GM12878 (cell line): ENCODE measurements at regions not wholly inside any gene's neighbourhood (a gene's known extent, or its start where the extent isn't known, plus 50 kb on each side); places are given as distances from the start of the nearest gene placed in this dataset.

Experiments used
- ATAC-seq: fragments of 200-7000 bp; cut with Tn5 transposase; 3 replicates; pipeline ENCODE4 v1.9.1; 2020; ENCODE audit warnings: mild to moderate bottlenecking, moderate library complexity
- BruUV-seq: library from RNA; stranded (reverse); fragments of 400-500 nt; replicated peaks from 2 replicates; lab custom pipeline; 2021; lab: Mats Ljungman, UMichigan
- CTCF ChIA-PET: fragments of 300-600 bp; sonication (Branson Sonifier 250); formaldehyde crosslinking; extraction: SDS; loops from one replicate; lab custom pipeline; 2021; ENCODE audit warnings: inconsistent platforms; lab: Yijun Ruan, JAX
- POLR2A ChIA-PET: fragments of 350-600 bp; formaldehyde crosslinking; extraction: SDS; loops from one replicate; lab custom pipeline; 2021; ENCODE audit warnings: inconsistent platforms; lab: Charles Lee
- RAD21 ChIA-PET: fragments of 300-600 bp; sonication (Branson Sonifier 250); formaldehyde crosslinking; loops from one replicate; lab custom pipeline; 2023; ENCODE audit warnings: antibody characterized with exemption; ENCODE audit not compliant: unreplicated experiment; lab: Charles Lee
- SMC1A ChIA-PET: fragments of 300-600 bp; sonication (Branson Sonifier 250); formaldehyde crosslinking; loops from one replicate; lab custom pipeline; 2023; ENCODE audit not compliant: unreplicated experiment, uncharacterized antibody; lab: Charles Lee
- DNase-seq: peaks from one replicate; pipeline ENCODE4 v3.0.0-alpha.2; 2011; ENCODE audit warnings: low read depth, low spot score
- FAIRE-seq: peaks from 3 replicates; lab custom pipeline; 2011; peaks lifted over from hg19 to GRCh38; lab: Jason Lieb, UNC
- H2AFZ ChIP-seq: 2 replicates; pipeline ENCODE4 v1.6.0; 2011; ENCODE audit warnings: low read depth, low read length, control low read depth; ENCODE audit not compliant: control insufficient read depth
- H3K27ac ChIP-seq: 2 replicates; pipeline ENCODE4 v1.5.1; 2011; ENCODE audit warnings: control low read depth; ENCODE audit not compliant: control insufficient read depth, insufficient read depth
- H3K27me3 ChIP-seq, 2 experiments: replicated peaks in 1 of 2; 2 replicates each; pipeline versions ENCODE4 v1.6.0 to v1.6.1; 2011; ENCODE audit warnings: low read length in 1 of 2; ENCODE audit not compliant: control insufficient read depth in 2 of 2, insufficient read depth in 2 of 2
- H3K36me3 ChIP-seq, 2 experiments: 2 replicates each; pipeline ENCODE4 v1.5.1; 2011; ENCODE audit warnings: low read length in 1 of 2; ENCODE audit not compliant: control insufficient read depth in 2 of 2, insufficient read depth in 2 of 2
- H3K4me1 ChIP-seq: 2 replicates; pipeline ENCODE4 v1.6.1; 2011; ENCODE audit warnings: mild to moderate bottlenecking, low read length, moderate library complexity, mixed read lengths; ENCODE audit not compliant: control insufficient read depth, insufficient read depth
- H3K4me2 ChIP-seq: 2 replicates; pipeline ENCODE4 v1.6.0; 2011; ENCODE audit warnings: control low read depth; ENCODE audit not compliant: control insufficient read depth, insufficient read depth
- H3K4me3 ChIP-seq: fragments of 200-600 bp; sonication (generic); 2 replicates; pipeline ENCODE4 v1.5.1; 2016
- H3K79me2 ChIP-seq: 2 replicates; pipeline ENCODE4 v1.6.0; 2011; ENCODE audit warnings: low read length; ENCODE audit not compliant: control insufficient read depth, insufficient read depth
- H3K9ac ChIP-seq: 2 replicates; pipeline ENCODE4 v1.8.0; 2011; ENCODE audit warnings: low read length, control low read depth, mixed read lengths; ENCODE audit not compliant: control insufficient read depth, insufficient read depth
- H3K9me3 ChIP-seq: replicated peaks from 3 replicates; pipeline ENCODE4 v1.5.1; 2011; ENCODE audit warnings: mild to moderate bottlenecking, low read length; ENCODE audit not compliant: control insufficient read depth, insufficient read depth
- H4K20me1 ChIP-seq: 2 replicates; pipeline ENCODE4 v1.6.0; 2011; ENCODE audit not compliant: control insufficient read depth, insufficient read depth
- BACH1 ChIP-seq: fragments of 450-650 bp; IDR thresholded peaks from 2 replicates; pipeline ENCODE4 v1.6.1; 2017; ENCODE audit warnings: mild to moderate bottlenecking, borderline replicate concordance
- FOXK2 ChIP-seq: fragments of 450-650 bp; IDR thresholded peaks from 2 replicates; pipeline ENCODE4 v1.6.1; 2017; ENCODE audit warnings: mild to moderate bottlenecking, moderate library complexity
- MTA2 ChIP-seq: fragments of 450-650 bp; IDR thresholded peaks from 2 replicates; pipeline ENCODE4 v1.6.1; 2016; ENCODE audit warnings: low read depth, mild to moderate bottlenecking, moderate library complexity
- NFYA ChIP-seq: IDR thresholded peaks from 2 replicates; pipeline ENCODE4 v1.6.1; 2011; ENCODE audit warnings: low read depth, mild to moderate bottlenecking, low read length, improper control_type of control experiment, borderline replicate concordance
- NFYB ChIP-seq: IDR thresholded peaks from 2 replicates; pipeline ENCODE4 v1.6.1; 2011; ENCODE audit warnings: low read depth, mild to moderate bottlenecking, low read length, improper control_type of control experiment, moderate library complexity; ENCODE audit not compliant: insufficient read depth
- NR2C1 ChIP-seq: fragments of 450-650 bp; IDR thresholded peaks from 2 replicates; pipeline ENCODE4 v1.6.1; 2017; ENCODE audit warnings: antibody characterized with exemption, mild to moderate bottlenecking, moderate library complexity
- NR2F1 ChIP-seq: fragments of 450-650 bp; conservative IDR thresholded peaks from 2 replicates; pipeline ENCODE4 v1.6.1; 2017; ENCODE audit warnings: mild to moderate bottlenecking
- SRF ChIP-seq, 2 experiments: IDR thresholded peaks; 2 replicates each; pipeline ENCODE4 v1.6.1; 2011; ENCODE audit warnings: low read depth in 2 of 2, low read length in 2 of 2, mild to moderate bottlenecking in 1 of 2, moderate library complexity in 1 of 2
- TBL1XR1 ChIP-seq: IDR thresholded peaks from 2 replicates; pipeline ENCODE4 v1.6.1; 2012; ENCODE audit warnings: low read depth, low read length, improper control_type of control experiment
- TCF7 ChIP-seq: IDR thresholded peaks from 2 replicates; pipeline ENCODE4 v1.6.1; 2014; ENCODE audit warnings: antibody characterized with exemption, borderline replicate concordance
- YY1 ChIP-seq: IDR thresholded peaks from 2 replicates; pipeline ENCODE4 v1.6.1; 2011; ENCODE audit warnings: low read depth, mild to moderate bottlenecking, low read length
- ZNF622 ChIP-seq: fragments of 450-650 bp; IDR thresholded peaks from 2 replicates; pipeline ENCODE4 v1.6.1; 2017; ENCODE audit warnings: mild to moderate bottlenecking, inconsistent platforms
- ZSCAN29 ChIP-seq: fragments of 450-650 bp; IDR thresholded peaks from 2 replicates; pipeline ENCODE4 v1.6.1; 2017; ENCODE audit warnings: mild to moderate bottlenecking, moderate library complexity
- WGBS: methylation state at CpG from one replicate; pipeline ENCODE4 v1.1.6; 2016; ENCODE audit warnings: low lambda C conversion rate; ENCODE audit not compliant: insufficient replicate concordance, insufficient coverage; ENCODE audit errors: missing lambda C conversion rate; 5-methylcytosine and 5-hydroxymethylcytosine counted together
- in situ Hi-C: fragments of 300-500 bp; cut with MboI; formaldehyde crosslinking; loops from 9 replicates; pipeline ENCODE4 v1.14.3; 2018; ENCODE audit warnings: mixed read lengths
- intact Hi-C: fragments of 100-400 bp; cut with micrococcal nuclease; formaldehyde crosslinking; loops from one replicate; pipeline ENCODE4 v1.14.2; 2022; ENCODE audit not compliant: unreplicated experiment
- TF ChIP-seq, protein P1 (sequence below): IDR thresholded peaks from 2 replicates; pipeline ENCODE4 v1.6.1; 2011; ENCODE audit warnings: low read depth, mild to moderate bottlenecking, low read length, moderate library complexity, borderline replicate concordance; ENCODE audit errors: extremely low read depth
- TF ChIP-seq, protein P2 (sequence below): fragments of 450-650 bp; IDR thresholded peaks from 2 replicates; pipeline ENCODE4 v1.6.1; 2017; ENCODE audit warnings: mild to moderate bottlenecking, low read depth, inconsistent platforms; ENCODE audit not compliant: poor library complexity, severe bottlenecking
- TF ChIP-seq, protein P3 (sequence below), 3 experiments: IDR thresholded peaks in 2 of 3; conservative IDR thresholded peaks in 1 of 3; 2 replicates each; pipeline ENCODE4 v1.5.1; 2011; ENCODE audit warnings: low read depth in 3 of 3, low read length in 3 of 3, mild to moderate bottlenecking in 3 of 3, control low read depth in 2 of 3, moderate library complexity in 2 of 3, inconsistent platforms in 1 of 3, mixed read lengths in 1 of 3; ENCODE audit not compliant: control insufficient read depth in 2 of 3, insufficient read depth in 1 of 3; ENCODE audit errors: extremely low read depth in 1 of 3

DNA sequence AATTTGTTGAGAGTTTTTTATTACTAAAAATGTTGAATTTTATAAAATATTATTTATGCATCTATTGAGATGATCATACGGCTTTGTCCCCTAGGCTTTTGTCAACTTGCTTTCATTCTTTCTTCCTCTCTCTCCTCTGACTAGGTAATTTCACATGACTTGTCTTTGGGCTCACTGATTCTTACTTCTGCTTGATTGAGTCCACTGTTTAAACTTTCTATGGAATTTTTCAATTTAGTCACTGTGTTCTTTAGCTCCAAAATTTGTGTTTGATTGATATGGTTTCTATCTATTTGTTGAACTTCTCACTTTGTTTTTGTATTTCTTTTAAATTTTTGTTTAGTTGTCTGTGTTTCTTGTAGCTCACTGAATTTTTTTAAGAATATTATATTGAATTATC lies 65.9 kb upstream of the PTPRZ1 start:
- H3K9me3 ChIP-seq = no peaks in the 10 kb centered on the region
- no peaks in the 10 kb centered on the region for H3K36me3 ChIP-seq
- in situ Hi-C loops (no loop called here), intact Hi-C loops (no loop called here)
- H3K4me2 ChIP-seq = no peak overlapping the region
- FAIRE-seq = no peak
- H4K20me1 ChIP-seq = no peaks in the 10 kb centered on the region
- no peak overlapping the region for H2AFZ ChIP-seq
- DNase-seq = no peak
- POLR2A ChIA-PET = no interaction called here
- CTCF ChIA-PET = no interaction called here
- H3K27me3 ChIP-seq = no peaks in the 10 kb centered on the region
- RAD21 ChIA-PET = no interaction called here
- H3K4me1 ChIP-seq = no peaks in the 10 kb centered on the region
- H3K79me2 ChIP-seq = no peaks in the 10 kb centered on the region
- BruUV-seq = no TSS peak
- no peak overlapping the region for H3K27ac ChIP-seq
- TF ChIP-seq, protein P1, sequence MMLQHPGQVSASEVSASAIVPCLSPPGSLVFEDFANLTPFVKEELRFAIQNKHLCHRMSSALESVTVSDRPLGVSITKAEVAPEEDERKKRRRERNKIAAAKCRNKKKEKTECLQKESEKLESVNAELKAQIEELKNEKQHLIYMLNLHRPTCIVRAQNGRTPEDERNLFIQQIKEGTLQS = no peak
- TF ChIP-seq BACH1 = no peak
- no peak for TF ChIP-seq TBL1XR1
- no peak for TF ChIP-seq TCF7
- TF ChIP-seq NR2F1 = no peak
- SMC1A ChIA-PET = interaction anchor here (0.7 kb wide), 1 partner anchor 134 kb away, joined by 3 read pairs; no protein-coding TSS in a partner anchor
- no peak for ATAC-seq
- H3K9ac ChIP-seq = no peak overlapping the region
- 90% methylated on average over 1 of the region's 1 CpG for WGBS
- no peak overlapping the region for H3K4me3 ChIP-seq

DNA sequence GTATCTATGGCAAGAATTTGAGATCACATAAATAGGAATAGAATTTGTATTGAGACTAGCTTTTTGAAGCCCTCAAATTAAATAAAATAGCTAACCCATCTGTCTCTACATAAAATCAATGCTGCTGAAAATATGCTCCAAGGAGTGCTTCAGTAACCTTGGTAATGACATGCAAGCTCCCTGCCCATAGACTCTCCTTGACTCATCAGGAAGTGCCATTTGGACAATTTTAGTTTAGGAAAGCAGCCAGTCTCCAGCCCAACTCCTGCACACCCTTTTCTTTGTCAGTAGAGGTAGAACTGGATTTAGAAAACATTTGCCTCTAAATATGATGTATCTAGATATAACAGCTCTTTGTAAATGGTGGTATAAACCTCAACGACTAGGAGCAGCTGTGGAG lies 69.9 kb upstream of the PTPRZ1 start:
- Histone ChIP-seq H3K4me3 (no peak overlapping the region), H3K9me3 (no peaks in the 10 kb centered on the region), H4K20me1 (no peaks in the 10 kb centered on the region), H3K4me2 (no peak overlapping the region), H2AFZ (no peak overlapping the region), H3K36me3 (no peaks in the 10 kb centered on the region), H3K27ac (no peak overlapping the region), H3K79me2 (no peaks in the 10 kb centered on the region), H3K4me1 (no peaks in the 10 kb centered on the region), H3K27me3 (no peaks in the 10 kb centered on the region), H3K9ac (no peak overlapping the region)
- no peak for ATAC-seq
- no TSS peak for BruUV-seq
- CTCF ChIA-PET = interaction anchor here (0.7 to 0.9 kb wide), 2 partner anchors 21 to 129 kb away, joined by 3 to 4 read pairs; no protein-coding TSS in a partner anchor
- RAD21 ChIA-PET = no interaction called here
- DNase-seq = no peak
- 13% methylated on average over 1 of the region's 1 CpG for WGBS
- in situ Hi-C loops (no loop called here), intact Hi-C loops (no loop called here)
- POLR2A ChIA-PET = no interaction called here
- no peak for FAIRE-seq
- SMC1A ChIA-PET = interaction anchor here (1.1 kb wide), 1 partner anchor 16 kb away, joined by 4 read pairs; no protein-coding TSS in a partner anchor
- TF ChIP-seq MTA2 = no peak
- no peak for TF ChIP-seq SRF (IDR thresholded peaks at IDR 0.05; ENCODE audit: low read depth in 2 of 2, low read length in 2 of 2)
- no peak for TF ChIP-seq YY1
- TF ChIP-seq, protein P2, sequence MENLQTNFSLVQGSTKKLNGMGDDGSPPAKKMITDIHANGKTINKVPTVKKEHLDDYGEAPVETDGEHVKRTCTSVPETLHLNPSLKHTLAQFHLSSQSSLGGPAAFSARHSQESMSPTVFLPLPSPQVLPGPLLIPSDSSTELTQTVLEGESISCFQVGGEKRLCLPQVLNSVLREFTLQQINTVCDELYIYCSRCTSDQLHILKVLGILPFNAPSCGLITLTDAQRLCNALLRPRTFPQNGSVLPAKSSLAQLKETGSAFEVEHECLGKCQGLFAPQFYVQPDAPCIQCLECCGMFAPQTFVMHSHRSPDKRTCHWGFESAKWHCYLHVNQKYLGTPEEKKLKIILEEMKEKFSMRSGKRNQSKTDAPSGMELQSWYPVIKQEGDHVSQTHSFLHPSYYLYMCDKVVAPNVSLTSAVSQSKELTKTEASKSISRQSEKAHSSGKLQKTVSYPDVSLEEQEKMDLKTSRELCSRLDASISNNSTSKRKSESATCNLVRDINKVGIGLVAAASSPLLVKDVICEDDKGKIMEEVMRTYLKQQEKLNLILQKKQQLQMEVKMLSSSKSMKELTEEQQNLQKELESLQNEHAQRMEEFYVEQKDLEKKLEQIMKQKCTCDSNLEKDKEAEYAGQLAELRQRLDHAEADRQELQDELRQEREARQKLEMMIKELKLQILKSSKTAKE = no peak
- TF ChIP-seq ZNF622 = no peak
- TF ChIP-seq FOXK2 = no peak
- TF ChIP-seq NFYB = no peak
- TF ChIP-seq, protein P3, sequence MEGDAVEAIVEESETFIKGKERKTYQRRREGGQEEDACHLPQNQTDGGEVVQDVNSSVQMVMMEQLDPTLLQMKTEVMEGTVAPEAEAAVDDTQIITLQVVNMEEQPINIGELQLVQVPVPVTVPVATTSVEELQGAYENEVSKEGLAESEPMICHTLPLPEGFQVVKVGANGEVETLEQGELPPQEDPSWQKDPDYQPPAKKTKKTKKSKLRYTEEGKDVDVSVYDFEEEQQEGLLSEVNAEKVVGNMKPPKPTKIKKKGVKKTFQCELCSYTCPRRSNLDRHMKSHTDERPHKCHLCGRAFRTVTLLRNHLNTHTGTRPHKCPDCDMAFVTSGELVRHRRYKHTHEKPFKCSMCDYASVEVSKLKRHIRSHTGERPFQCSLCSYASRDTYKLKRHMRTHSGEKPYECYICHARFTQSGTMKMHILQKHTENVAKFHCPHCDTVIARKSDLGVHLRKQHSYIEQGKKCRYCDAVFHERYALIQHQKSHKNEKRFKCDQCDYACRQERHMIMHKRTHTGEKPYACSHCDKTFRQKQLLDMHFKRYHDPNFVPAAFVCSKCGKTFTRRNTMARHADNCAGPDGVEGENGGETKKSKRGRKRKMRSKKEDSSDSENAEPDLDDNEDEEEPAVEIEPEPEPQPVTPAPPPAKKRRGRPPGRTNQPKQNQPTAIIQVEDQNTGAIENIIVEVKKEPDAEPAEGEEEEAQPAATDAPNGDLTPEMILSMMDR (IDR thresholded peaks at IDR 0.05 in 2 of 3, conservative IDR thresholded peaks at IDR 0.05 in 1 of 3; ENCODE audit: control insufficient read depth in 2 of 3, extremely low read depth in 1 of 3, insufficient read depth in 1 of 3, low read depth in 3 of 3, low read length in 3 of 3) = no peak
- TF ChIP-seq NR2C1 = no peak
- TF ChIP-seq NFYA = no peak
- TF ChIP-seq ZSCAN29 = no peak
